GM12892 (cell line): ENCODE measurements at regions not wholly inside any gene's neighbourhood (a gene's known extent, or its start where the extent isn't known, plus 50 kb on each side); places are given as distances from the start of the nearest gene placed in this dataset.
"Not testable (repeated sequence)": the region's sequence is repeated elsewhere in the genome, so short reads cannot be mapped to it uniquely, and the experiment has no call there.

ENCODE experiments used
- DNase-seq: peaks from one replicate; pipeline ENCODE4 v3.0.0; 2011; ENCODE audit not compliant: insufficient read length
- FAIRE-seq: peaks from 2 replicates; lab custom pipeline; 2011; peaks lifted over from hg19 to GRCh38; lab: Jason Lieb, UNC
- POLR2A ChIP-seq: IDR thresholded peaks from 2 replicates; pipeline ENCODE4 v1.6.1; 2011; ENCODE audit warnings: low read depth, low read length, control low read depth
- POLR2AphosphoS5 ChIP-seq: IDR thresholded peaks from 2 replicates; pipeline ENCODE4 v1.6.1; 2011; ENCODE audit warnings: low read depth, low read length, control low read depth
- TAF1 ChIP-seq: IDR thresholded peaks from 2 replicates; pipeline ENCODE4 v1.6.1; 2011; ENCODE audit warnings: low read depth, mild to moderate bottlenecking, control low read depth, low read length, borderline replicate concordance

DNA sequence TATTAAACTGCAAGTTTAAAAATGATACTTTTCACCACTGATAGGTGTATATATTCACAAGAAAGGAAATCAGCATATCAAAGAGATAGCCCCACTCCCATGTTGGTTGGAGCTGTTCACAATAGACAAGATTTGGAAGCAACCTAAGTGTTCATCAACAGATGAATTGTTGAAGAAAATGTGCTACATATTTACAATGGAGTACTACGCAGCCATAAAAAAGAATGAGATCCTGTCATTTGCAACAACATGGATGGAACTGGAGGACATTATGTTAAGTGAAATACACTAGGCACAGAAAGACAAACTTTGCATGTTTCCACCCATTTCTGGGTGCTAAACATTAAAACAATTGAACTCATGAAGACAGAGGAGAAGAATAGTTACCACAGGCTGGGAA lies 278.9 kb upstream of the XYLT1 start:
- DNase-seq (no peak), FAIRE-seq (no peak)

DNA sequence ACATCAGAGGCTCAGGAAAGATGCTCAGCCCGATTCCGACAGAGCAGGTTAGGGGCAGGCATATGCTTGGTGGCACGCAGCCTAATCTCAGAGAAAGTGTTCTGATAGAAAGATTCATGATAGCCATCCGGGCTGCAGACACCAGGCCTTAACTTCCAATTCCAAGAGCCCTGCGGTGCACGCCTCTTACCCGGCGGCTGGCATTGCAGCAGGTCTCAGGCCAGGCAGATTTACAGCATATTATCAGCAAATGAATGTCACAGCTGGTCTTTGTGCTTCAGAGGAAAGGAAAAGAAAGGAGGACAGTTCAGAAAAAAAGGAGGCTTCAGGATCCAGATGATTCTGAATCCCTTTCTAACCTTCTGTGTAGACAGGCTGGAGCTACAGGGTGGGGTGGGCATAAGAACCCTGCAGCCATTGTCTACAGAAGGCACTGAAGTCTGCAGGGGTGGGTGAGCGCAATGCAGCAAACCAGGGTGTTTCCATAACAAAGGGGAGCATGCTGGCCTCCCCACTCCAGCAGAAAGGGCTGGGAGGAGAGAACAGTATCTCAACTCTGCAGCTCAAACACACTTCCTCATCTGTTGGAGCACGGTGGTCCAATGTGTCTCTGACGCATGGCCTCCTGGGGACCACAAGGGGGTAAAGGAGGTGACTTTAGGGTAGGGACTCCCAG lies 277.4 kb upstream of the XYLT1 start:
- no peak for FAIRE-seq
- DNase-seq: no peak
- TF ChIP-seq TAF1 (no peak), POLR2AphosphoS5 (no peak), POLR2A (no peak)

More for the DNA sequence above, 278.9 kb upstream of the XYLT1 start:
- TF ChIP-seq POLR2AphosphoS5 (no peak), TAF1 (no peak), POLR2A (no peak)

DNA sequence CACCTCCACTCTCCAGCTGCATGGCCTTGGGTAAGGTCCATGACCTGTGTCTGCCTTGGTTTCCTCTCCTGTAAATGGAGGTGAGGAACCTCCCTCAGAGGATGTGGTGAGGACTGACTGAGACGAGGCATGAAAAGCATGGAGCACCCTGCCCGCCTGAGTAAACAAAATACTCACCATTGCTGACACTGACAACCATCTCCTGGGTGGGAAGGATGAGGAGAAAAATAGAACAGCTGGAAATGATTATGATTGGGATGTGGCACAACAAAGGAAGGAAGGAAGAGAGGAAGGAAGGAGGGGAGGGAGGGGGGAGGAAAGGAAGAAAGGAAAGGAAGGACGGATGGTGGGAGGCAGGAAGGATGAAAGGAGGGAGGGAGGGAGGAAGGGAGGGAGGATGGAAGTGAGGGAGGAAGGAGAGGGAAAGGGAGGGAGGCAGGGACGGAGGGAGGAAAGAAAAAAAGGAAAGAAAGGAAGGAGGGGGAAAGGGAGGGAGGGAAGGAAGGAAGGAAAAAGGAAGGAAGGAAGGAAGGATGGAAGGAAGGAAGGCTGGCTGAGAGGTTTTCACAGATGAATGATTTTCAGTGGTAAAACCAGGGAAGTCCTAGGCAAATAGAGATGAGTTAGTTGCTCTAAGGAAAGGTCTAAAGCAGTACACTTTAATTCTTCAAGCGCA lies 276.5 kb upstream of the XYLT1 start:
- DNase-seq: no peak
- FAIRE-seq: no peak
- TF ChIP-seq POLR2A: no peak
- no peak for TF ChIP-seq POLR2AphosphoS5

DNA sequence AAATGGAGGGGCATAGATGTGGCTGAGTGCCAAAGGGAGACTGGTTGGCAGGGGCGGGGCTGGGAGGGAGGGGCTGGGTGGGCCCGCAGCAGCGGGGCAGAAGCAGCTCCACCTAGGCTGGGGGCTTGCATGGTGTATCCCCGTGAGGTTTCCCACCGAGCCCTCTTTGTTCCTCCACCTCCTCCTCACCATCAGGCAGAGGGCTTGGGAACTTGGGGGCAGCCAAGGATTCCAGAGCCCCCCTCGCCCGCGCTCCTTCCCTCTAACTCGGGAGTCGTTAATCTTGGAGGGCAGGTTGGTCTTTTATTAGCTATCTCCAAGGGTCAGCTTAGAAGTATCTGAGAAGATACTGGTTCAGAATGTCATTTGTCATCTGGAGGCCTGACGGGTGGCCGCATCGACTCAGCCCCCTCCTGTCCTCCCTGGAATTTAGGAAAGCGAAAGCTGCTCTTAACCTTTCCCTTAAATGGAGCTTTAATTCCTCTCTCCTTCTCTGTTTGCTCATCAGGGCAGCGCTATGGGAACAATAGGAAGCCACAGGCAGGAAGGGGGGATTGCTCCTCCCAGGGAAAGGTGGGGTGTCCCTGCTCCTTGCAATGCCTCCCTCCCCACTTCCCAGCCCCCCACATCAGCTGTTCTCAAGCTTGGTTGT lies 274.3 kb upstream of the XYLT1 start:
- FAIRE-seq: no peak
- TF ChIP-seq POLR2A (no peak), POLR2AphosphoS5 (no peak), TAF1 (no peak)
- DNase-seq: no peak

DNA sequence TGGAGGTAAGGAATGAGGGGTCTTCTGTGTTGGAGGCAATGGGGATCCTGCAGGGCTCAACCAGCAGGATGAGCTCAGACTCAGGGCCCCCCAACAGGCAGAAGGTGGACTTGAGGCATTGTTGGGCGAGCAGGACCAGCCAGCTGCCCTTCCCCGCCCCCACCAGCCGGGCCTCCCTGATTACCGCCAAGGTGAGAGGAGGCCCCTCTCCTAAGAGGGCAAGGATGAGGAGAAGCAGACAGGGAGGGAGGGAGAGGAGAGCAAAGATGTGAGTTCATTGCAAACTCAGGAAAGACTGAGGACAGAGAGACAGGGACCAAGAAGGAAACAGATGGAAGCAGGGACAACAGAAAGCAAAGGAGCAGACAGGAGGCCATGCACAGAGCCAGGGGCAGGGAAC lies 272.8 kb upstream of the XYLT1 start:
- DNase-seq (no peak), FAIRE-seq (no peak)
- TF ChIP-seq TAF1: no peak
- no peak for TF ChIP-seq POLR2AphosphoS5
- TF ChIP-seq POLR2A: no peak

DNA sequence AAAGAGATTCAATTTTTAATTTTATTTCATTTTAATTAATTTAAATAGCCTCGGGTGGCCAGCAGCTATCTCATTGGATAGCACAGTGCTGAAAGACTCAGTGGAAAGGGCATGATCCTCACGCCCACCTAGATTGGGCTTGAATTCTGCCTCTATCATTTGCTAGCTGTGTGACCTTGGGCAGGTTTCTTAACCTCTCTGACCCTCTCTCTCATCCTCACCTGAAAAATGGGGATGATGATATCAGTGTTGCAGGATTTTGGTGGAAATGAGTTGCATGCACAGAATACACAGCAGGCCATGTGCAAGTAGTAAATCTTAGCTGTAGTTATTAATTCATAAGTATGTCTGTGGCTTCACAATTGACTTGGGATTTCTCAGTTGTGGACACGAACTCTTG lies 272.4 kb upstream of the XYLT1 start:
- DNase-seq: no peak
- TF ChIP-seq POLR2AphosphoS5: no peak
- no peak for TF ChIP-seq TAF1
- TF ChIP-seq POLR2A: no peak
- no peak for FAIRE-seq

DNA sequence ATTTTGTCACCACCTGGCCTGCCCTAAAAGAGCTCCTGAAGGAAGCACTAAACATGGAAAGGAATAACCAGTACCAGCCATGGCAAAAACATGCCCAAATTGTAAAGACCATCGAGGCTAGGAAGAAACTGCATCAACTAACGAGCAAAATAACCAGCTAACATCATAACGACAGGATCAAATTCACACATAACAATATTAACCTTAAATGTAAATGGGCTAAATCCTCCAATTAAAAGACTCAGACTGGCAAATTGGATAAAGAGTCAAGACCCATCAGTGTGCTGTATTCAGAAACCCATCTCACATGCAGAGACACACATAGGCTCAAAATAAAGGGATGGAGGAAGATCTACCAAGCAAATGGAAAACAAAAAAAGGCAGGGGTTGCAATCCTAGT lies 264.3 kb upstream of the XYLT1 start:
- FAIRE-seq: not testable (repeated sequence)

DNA sequence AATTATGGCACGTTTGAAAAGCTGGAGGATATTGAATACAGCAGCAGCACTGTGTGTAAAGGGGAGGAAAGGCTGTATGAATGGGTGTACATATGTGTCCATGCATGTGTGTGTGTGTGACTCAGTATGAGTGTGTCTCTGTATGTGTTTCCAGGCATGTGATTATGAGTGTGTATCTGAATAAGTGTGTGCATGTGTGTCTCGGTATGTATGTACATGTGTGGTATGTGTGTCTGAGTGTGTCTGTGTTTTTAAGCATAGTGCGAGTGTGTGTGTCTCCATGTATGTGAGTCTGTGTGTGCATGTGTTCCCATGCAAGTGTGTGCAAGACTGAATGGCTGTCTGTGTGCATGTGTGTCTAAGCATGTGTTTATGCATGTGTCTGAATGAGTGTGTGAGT lies 259.1 kb upstream of the XYLT1 start:
- no peak for DNase-seq
- TF ChIP-seq POLR2A: no peak
- no peak for FAIRE-seq

More for the DNA sequence above, 264.3 kb upstream of the XYLT1 start:
- DNase-seq: not testable (repeated sequence)

DNA sequence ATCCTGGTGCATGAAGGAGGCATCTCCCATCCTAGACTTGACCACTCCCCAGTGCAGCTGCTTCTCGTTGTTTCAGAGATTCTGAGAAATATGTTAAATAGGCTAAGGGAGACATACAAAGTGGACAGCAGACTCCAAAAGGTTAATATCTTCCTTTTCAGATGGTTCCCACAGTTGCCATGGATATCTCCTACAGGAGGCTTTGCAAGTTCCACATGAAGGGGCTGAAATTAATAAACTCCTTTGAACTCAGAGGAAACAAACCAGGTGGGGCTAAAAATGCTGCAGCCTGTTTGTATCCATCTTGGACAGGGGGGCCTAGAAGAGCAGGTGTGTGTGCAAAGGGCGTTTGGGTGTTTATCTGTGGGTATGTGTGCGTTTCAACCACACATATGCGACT lies 257.4 kb upstream of the XYLT1 start:
- FAIRE-seq: no peak
- no peak for TF ChIP-seq TAF1
- TF ChIP-seq POLR2A: no peak

DNA sequence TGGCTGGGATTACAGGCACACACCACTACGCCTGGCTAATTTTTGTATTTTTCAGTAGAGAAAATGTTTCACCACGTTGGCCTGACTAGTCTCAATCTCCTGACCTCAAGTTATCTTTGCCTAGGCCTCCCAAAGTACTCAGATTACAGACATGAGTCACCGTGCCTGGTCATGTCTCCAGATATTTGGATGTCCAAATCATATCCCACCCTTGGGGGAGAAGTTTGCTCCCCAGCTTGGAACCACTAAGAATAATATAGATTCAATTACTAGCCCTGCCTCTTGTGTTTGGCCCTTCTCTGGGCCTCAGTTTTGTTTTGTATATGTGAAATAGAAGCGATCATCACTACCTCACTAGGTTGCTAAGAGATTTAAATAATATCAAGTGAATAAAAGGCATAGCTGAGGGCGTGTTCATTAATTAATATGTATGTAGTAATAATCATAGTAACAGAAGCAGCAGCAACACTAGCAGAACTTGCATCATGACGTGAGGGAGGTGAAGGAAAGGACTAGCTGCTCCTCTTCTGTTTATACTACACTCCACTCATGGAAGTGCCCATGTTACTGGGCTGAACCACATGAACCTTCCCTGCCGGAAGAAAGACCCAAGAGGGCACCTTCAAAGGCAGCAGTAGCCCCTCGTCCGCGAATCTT lies 253.6 kb upstream of the XYLT1 start:
- FAIRE-seq (no peak), DNase-seq (no peak)
- no peak for TF ChIP-seq POLR2AphosphoS5
- TF ChIP-seq TAF1: no peak
- no peak for TF ChIP-seq POLR2A

More for the DNA sequence above, 257.4 kb upstream of the XYLT1 start:
- no peak for DNase-seq

DNA sequence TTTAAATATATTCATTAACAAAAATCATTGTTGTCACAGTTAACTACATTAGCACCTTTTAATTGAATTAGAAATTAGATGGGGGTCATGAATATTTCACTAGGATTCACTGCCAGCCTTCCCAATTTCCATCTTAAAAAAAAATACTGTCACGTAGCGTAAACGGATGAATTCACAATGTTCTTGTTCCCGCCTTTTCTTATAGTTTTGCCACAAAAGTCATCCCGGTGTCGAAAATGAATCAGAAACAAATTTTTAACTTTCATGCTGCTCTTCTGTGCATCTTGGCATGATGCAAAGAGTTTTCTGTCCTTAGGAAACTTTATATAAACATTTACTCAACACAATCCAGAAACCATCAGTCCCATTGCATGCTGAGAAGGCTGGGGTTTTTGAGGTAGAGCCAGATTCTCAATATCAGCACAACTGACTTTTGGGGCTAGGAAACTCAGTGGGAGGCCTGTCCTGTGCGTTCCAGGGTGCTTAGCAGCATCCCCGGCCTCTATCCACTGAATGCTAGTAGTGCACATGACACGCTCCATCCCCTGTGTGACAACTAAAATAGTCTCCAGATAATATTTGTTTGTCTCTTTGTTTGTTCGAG lies 252.9 kb upstream of the XYLT1 start:
- no peak for FAIRE-seq

More for the DNA sequence above, 252.9 kb upstream of the XYLT1 start:
- TF ChIP-seq POLR2A (no peak), TAF1 (no peak), POLR2AphosphoS5 (no peak)
- DNase-seq: no peak
